Right lobe of liver (tissue), 4 donors: ENCODE measurements at regions not wholly inside any gene's neighbourhood (a gene's known extent, or its start where the extent isn't known, plus 50 kb on each side); places are given as distances from the start of the nearest gene placed in this dataset.

Experiments used
- POLR2A ChIP-seq: fragments of 450-650 bp; IDR thresholded peaks from one replicate; pipeline ENCODE4 v1.6.1; 2017; ENCODE audit warnings: antibody characterized with exemption, mild to moderate bottlenecking
- TF ChIP-seq, protein P1 (sequence below), 4 donors: fragments of 200-600 bp in 3 of 4; fragments of 450-650 bp in 1 of 4; IDR thresholded peaks; one replicate each; pipeline versions ENCODE4 v1.5.1 to v1.8.0; 2016 to 2022; ENCODE audit warnings: antibody characterized with exemption in 4 of 4, mild to moderate bottlenecking in 2 of 4
- donor health status: DM: no; HTN: no; CAD: no.
- donor health status: DM: no; HTN: no; CAD: no.
- donor health status: DM: no; HTN: yes; CAD: no.

DNA sequence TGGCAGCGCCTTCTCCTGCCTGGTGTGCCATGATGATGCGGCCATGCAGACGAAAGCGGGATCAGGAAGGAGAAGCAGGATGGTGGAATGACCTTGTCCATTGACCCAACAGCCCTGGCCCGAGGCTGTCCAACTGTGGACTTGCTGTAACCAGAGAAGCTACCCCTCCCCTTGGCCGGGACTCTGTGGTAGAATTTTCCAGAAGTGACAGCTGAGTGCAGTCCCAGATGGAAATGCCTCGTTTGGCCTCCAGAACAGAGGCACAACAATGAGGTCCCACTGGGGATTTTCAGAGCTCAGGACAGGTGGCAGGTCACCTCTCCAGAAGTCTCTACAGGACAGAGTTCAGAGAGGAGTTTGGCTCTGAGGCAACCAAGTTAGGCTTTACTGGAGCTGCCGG lies 299.2 kb upstream of the CDH4 start:
- TF ChIP-seq, protein P1, sequence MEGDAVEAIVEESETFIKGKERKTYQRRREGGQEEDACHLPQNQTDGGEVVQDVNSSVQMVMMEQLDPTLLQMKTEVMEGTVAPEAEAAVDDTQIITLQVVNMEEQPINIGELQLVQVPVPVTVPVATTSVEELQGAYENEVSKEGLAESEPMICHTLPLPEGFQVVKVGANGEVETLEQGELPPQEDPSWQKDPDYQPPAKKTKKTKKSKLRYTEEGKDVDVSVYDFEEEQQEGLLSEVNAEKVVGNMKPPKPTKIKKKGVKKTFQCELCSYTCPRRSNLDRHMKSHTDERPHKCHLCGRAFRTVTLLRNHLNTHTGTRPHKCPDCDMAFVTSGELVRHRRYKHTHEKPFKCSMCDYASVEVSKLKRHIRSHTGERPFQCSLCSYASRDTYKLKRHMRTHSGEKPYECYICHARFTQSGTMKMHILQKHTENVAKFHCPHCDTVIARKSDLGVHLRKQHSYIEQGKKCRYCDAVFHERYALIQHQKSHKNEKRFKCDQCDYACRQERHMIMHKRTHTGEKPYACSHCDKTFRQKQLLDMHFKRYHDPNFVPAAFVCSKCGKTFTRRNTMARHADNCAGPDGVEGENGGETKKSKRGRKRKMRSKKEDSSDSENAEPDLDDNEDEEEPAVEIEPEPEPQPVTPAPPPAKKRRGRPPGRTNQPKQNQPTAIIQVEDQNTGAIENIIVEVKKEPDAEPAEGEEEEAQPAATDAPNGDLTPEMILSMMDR (IDR thresholded peaks at IDR 0.05): no peak
- no peak for TF ChIP-seq POLR2A
